ENCODE measurements at regions not wholly inside any gene's neighbourhood (a gene's known extent, or its start where the extent isn't known, plus 50 kb on each side); places are given as distances from the start of the nearest gene placed in this dataset.
A peak's percentile ranks its signal among the peaks of the same experiment; 100 is the strongest.
"Not testable (repeated sequence)": the region's sequence is repeated elsewhere in the genome, so short reads cannot be mapped to it uniquely, and the experiment has no call there.

- no peak overlapping the region for H3K4me3 Mint-ChIP-seq
Observed at GRCh38 chr5:99029172-99029571, 100.4 kb upstream of the CHD1 start.

GRCh38 chr5:99028170-99028569 lies 99.4 kb upstream of the CHD1 start:
- Mint-ChIP-seq H3K4me3 (peak overlapping the region in 1 of 5 donors; percentile 15), H3K27ac (peak overlapping the region in 3 of 6 donors; percentile 40 to 83 (median 73)), H3K4me1 (peaks cover 23 to 32% of the 10 kb centered on the region in 2 donors)
- not testable (repeated sequence) for H3K27me3 Mint-ChIP-seq (ENCODE audit: low read depth in 3 of 3); H3K36me3 Mint-ChIP-seq; DNase-seq; H3K9me3 Mint-ChIP-seq

More at GRCh38 chr5:99029172-99029571, 100.4 kb upstream of the CHD1 start:
- DNase-seq: no peak
- Mint-ChIP-seq H3K27ac (no peak overlapping the region), H3K9me3 (no peaks in the 10 kb centered on the region), H3K27me3 (ENCODE audit: low read depth in 3 of 3) (no peaks in the 10 kb centered on the region), H3K4me1 (peaks cover 32 to 42% of the 10 kb centered on the region in 2 donors), H3K36me3 (peaks cover 0 to 3% (median 0%) of the 10 kb centered on the region in 3 donors)

DNA sequence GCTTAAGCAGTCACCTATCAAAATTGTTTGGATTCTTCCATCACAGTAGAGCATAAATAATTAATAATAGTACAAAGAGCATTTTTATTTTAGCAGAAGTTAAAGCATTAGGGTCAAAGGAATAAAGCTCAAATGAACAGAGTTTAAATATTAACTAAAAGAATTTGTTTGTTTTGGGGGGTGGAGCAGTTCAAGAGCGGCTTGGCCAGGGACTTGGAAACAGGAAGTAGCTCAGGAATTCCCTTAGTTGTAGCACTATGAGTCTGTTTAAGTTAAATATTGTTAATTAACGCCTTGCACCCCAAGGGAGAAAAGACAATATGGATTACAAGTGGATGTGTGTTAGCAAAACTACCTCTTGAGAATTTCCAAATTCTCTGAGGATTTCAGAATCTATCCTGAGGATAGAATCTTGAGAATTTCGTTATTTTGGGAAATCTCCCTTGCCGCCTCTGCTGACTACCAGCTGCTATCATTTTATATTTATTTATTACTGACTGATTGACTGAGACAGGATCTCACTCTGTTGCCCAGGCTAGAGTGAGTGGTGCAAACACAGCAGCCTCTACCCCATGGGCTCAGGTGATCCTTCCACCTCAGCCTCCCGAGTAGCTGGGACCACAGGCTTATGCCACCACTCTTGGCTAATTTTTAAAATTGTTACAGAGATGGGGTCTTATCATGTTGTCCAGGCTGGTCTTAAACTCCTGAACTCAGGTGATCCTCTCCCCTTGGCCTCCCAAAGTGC lies 96.7 kb upstream of the CHD1 start:
- H3K4me3 Mint-ChIP-seq: no peak overlapping the region

GRCh38 chr5:99023330-99023729 lies 94.5 kb upstream of the CHD1 start:
- Mint-ChIP-seq H3K4me1 (peaks cover 13 to 15% of the 10 kb centered on the region in 2 donors), H3K27me3 (ENCODE audit: low read depth in 3 of 3) (peaks cover 0 to 2% (median 0%) of the 10 kb centered on the region in 3 donors), H3K27ac (no peak overlapping the region), H3K9me3 (no peaks in the 10 kb centered on the region), H3K4me3 (no peak overlapping the region), H3K36me3 (peaks cover 0 to 4% (median 0%) of the 10 kb centered on the region in 3 donors)
- DNase-seq: no peak

More for the DNA sequence above, 96.7 kb upstream of the CHD1 start:
- no peak overlapping the region for H3K27ac Mint-ChIP-seq
- DNase-seq: no peak
- no peaks in the 10 kb centered on the region for H3K36me3 Mint-ChIP-seq
- peaks cover 0 to 2% (median 0%) of the 10 kb centered on the region in 3 donors for H3K27me3 Mint-ChIP-seq (ENCODE audit: low read depth in 3 of 3)
- H3K9me3 Mint-ChIP-seq: no peaks in the 10 kb centered on the region
- peaks cover 14 to 15% of the 10 kb centered on the region in 2 donors for H3K4me1 Mint-ChIP-seq

- no peak overlapping the region for H3K27ac Mint-ChIP-seq
- H3K9me3 Mint-ChIP-seq: no peaks in the 10 kb centered on the region
- H3K36me3 Mint-ChIP-seq: peaks cover 0 to 4% (median 0%) of the 10 kb centered on the region in 3 donors
- H3K4me1 Mint-ChIP-seq: peaks cover 9 to 10% of the 10 kb centered on the region in 2 donors
- H3K27me3 Mint-ChIP-seq (ENCODE audit: low read depth in 3 of 3): peaks cover 0 to 2% (median 0%) of the 10 kb centered on the region in 3 donors
- no peak for DNase-seq
- H3K4me3 Mint-ChIP-seq: no peak overlapping the region
Observed at GRCh38 chr5:99022250-99022649, 93.4 kb upstream of the CHD1 start.

GRCh38 chr5:99020698-99021048 lies 91.9 kb upstream of the CHD1 start:
- no peaks in the 10 kb centered on the region for H3K4me1 Mint-ChIP-seq
- H3K36me3 Mint-ChIP-seq: peaks cover 0 to 4% (median 0%) of the 10 kb centered on the region in 3 donors
- DNase-seq: no peak
- H3K27ac Mint-ChIP-seq: no peak overlapping the region
- no peak overlapping the region for H3K4me3 Mint-ChIP-seq
- H3K27me3 Mint-ChIP-seq (ENCODE audit: low read depth in 3 of 3): peaks cover 0 to 2% (median 0%) of the 10 kb centered on the region in 3 donors
- no peaks in the 10 kb centered on the region for H3K9me3 Mint-ChIP-seq

GRCh38 chr5:99019812-99020697 lies 91.2 kb upstream of the CHD1 start:
- H3K27ac Mint-ChIP-seq: no peak overlapping the region
- H3K9me3 Mint-ChIP-seq: no peaks in the 10 kb centered on the region
- peaks cover 0 to 4% (median 0%) of the 10 kb centered on the region in 3 donors for H3K27me3 Mint-ChIP-seq (ENCODE audit: low read depth in 3 of 3)
- no peaks in the 10 kb centered on the region for H3K4me1 Mint-ChIP-seq
- no peak for DNase-seq
- H3K36me3 Mint-ChIP-seq: peaks cover 0 to 4% (median 0%) of the 10 kb centered on the region in 3 donors
- H3K4me3 Mint-ChIP-seq: no peak overlapping the region

DNA sequence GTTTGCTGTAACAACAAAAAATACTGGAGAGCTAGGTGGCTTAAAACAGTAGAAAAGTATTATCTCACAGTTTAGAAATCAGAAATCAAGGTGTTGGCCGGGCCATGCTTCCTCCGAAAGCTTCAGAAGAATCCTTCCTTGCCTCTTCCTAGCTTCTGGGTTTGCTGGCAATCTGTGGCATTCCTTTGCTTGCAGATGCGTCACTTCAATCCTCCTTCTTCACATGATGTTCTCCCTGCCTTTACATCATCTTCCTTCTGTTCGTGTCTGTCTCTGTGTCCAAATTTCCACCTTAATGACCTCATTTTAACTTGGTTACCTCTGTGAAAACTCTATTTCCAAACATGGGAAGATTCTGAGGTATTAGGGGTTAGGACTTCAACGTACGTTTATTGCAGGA lies 90.4 kb upstream of the CHD1 start:
- peaks cover 0 to 4% (median 0%) of the 10 kb centered on the region in 3 donors for H3K27me3 Mint-ChIP-seq (ENCODE audit: low read depth in 3 of 3)
- no peak for DNase-seq
- H3K36me3 Mint-ChIP-seq: peaks cover 0 to 4% (median 0%) of the 10 kb centered on the region in 3 donors
- no peaks in the 10 kb centered on the region for H3K4me1 Mint-ChIP-seq
- no peak overlapping the region for H3K27ac Mint-ChIP-seq
- no peaks in the 10 kb centered on the region for H3K9me3 Mint-ChIP-seq
- no peak overlapping the region for H3K4me3 Mint-ChIP-seq

GRCh38 chr5:99010294-99010693 lies 81.5 kb upstream of the CHD1 start:
- H3K27me3 Mint-ChIP-seq (ENCODE audit: low read depth in 3 of 3): peaks cover 0 to 4% (median 2%) of the 10 kb centered on the region in 3 donors
- peaks cover 0 to 3% (median 0%) of the 10 kb centered on the region in 6 donors for H3K9me3 Mint-ChIP-seq
- H3K36me3 Mint-ChIP-seq: peaks cover 0 to 4% (median 3%) of the 10 kb centered on the region in 3 donors
- H3K27ac Mint-ChIP-seq: no peak overlapping the region
- no peak for DNase-seq
- no peak overlapping the region for H3K4me3 Mint-ChIP-seq
- H3K4me1 Mint-ChIP-seq: peaks cover 5 to 7% of the 10 kb centered on the region in 2 donors

DNA sequence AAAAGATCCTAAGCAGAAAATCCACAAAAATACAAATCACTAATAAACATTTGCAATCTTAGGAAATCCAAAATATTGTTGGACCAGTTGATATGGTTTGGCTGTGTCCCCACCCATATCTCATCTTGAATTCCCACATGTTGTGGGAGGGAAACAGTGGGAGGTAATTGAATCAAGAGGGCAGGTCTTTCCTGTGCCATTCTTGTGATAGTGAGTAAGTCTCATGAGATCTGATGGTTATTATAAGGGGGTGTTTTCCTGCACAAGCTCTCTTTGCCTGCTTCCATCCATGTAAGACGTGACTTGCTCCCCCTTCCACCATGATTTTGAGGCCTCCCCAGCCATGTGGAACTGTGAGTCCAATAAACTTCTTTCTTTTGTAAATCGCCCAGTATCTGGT lies 79.2 kb upstream of the CHD1 start:
- not testable (repeated sequence) for H3K27me3 Mint-ChIP-seq (ENCODE audit: low read depth in 3 of 3); DNase-seq; H3K9me3 Mint-ChIP-seq; H3K36me3 Mint-ChIP-seq; H3K27ac Mint-ChIP-seq; H3K4me3 Mint-ChIP-seq
- peaks cover 13 to 16% of the 10 kb centered on the region in 2 donors for H3K4me1 Mint-ChIP-seq

DNA sequence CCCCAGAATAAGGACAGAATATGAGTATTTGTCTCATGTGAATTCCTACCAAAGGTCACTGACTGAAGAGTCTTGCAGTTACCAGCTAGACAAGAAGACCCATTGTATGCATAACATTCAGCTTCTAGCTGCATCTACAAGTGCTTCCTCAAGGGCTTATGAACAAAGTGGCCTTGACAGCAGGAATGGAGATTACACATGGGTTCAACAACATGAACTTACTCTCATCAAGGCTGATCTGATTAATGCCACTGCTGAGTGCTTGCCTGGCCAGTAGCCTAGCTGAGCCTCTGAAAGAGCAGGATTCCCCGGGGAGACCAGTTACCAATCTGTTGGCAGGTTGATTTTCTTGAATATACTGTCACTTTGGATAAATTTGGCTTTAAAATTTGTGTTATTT lies 76.7 kb upstream of the CHD1 start:
- no peaks in the 10 kb centered on the region for H3K9me3 Mint-ChIP-seq
- no peak overlapping the region for H3K4me3 Mint-ChIP-seq
- H3K27ac Mint-ChIP-seq: peak overlapping the region in 3 of 6 donors; percentile 56 to 84 (median 76)
- no peak for DNase-seq
- no peaks in the 10 kb centered on the region for H3K27me3 Mint-ChIP-seq (ENCODE audit: low read depth in 3 of 3)
- H3K4me1 Mint-ChIP-seq: peaks cover 20 to 33% of the 10 kb centered on the region in 2 donors
- peaks cover 0 to 7% (median 3%) of the 10 kb centered on the region in 3 donors for H3K36me3 Mint-ChIP-seq

DNA sequence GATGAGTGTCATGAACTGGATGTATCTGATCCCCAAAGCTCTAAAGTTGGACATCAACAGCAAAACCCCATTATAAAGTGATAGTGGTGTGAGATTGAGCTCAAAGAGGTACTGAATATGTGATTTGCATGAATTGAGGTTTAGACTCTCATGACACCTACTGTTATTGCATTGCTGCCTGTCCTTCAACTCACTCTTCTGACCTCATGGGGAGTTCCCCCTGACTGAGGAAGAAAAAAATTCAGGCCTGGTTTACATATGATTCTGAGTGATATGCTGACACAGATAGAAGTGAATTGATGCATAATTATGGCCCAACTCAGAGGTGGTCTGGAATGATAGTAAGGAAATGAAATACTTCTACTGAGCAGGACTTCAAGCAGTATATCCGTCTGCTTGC lies 76.2 kb upstream of the CHD1 start:
- Mint-ChIP-seq H3K9me3 (no peaks in the 10 kb centered on the region), H3K27me3 (ENCODE audit: low read depth in 3 of 3) (no peaks in the 10 kb centered on the region), H3K36me3 (peaks cover 0 to 7% (median 3%) of the 10 kb centered on the region in 3 donors), H3K4me1 (peaks cover 23 to 38% of the 10 kb centered on the region in 2 donors), H3K27ac (peak overlapping the region in 5 of 6 donors; percentile 10 to 84 (median 56)), H3K4me3 (no peak overlapping the region)
- peak; percentile 34 to 48 (median 44) for DNase-seq

- H3K4me3 Mint-ChIP-seq: peak overlapping the region in 3 of 5 donors; percentile 15 to 41 (median 33)
- H3K27ac Mint-ChIP-seq: peak overlapping the region; percentile 9 to 67 (median 14)
- no peaks in the 10 kb centered on the region for H3K9me3 Mint-ChIP-seq
Observed at GRCh38 chr5:99000876-99001275, 72.1 kb upstream of the CHD1 start.

GRCh38 chr5:99000221-99000620 lies 71.4 kb upstream of the CHD1 start:
- Mint-ChIP-seq H3K9me3 (no peaks in the 10 kb centered on the region), H3K4me1 (peaks cover 17 to 32% of the 10 kb centered on the region in 2 donors), H3K36me3 (peaks cover 0 to 4% (median 3%) of the 10 kb centered on the region in 3 donors), H3K27me3 (ENCODE audit: low read depth in 3 of 3) (no peaks in the 10 kb centered on the region), H3K4me3 (no peak overlapping the region), H3K27ac (peak overlapping the region in 1 of 6 donors; percentile 28)
- DNase-seq: no peak

More at GRCh38 chr5:99000876-99001275, 72.1 kb upstream of the CHD1 start:
- peaks cover 0 to 4% (median 3%) of the 10 kb centered on the region in 3 donors for H3K36me3 Mint-ChIP-seq
- no peaks in the 10 kb centered on the region for H3K27me3 Mint-ChIP-seq (ENCODE audit: low read depth in 3 of 3)
- no peak for DNase-seq
- H3K4me1 Mint-ChIP-seq: peaks cover 23 to 39% of the 10 kb centered on the region in 2 donors

All from immature natural killer cell (primary cell).